Colon (tissue), 2 donors: ENCODE measurements at regions not wholly inside any gene's neighbourhood (a gene's known extent, or its start where the extent isn't known, plus 50 kb on each side); places are given as distances from the start of the nearest gene placed in this dataset.
"Not testable (repeated sequence)": the region's sequence is repeated elsewhere in the genome, so short reads cannot be mapped to it uniquely, and the experiment has no call there.

Experiments used
- FAIRE-seq: peaks from 2 replicates; lab custom pipeline; 2012; peaks lifted over from hg19 to GRCh38; lab: Jason Lieb, UNC
- donor health status: control.
- donor health status: control.

DNA sequence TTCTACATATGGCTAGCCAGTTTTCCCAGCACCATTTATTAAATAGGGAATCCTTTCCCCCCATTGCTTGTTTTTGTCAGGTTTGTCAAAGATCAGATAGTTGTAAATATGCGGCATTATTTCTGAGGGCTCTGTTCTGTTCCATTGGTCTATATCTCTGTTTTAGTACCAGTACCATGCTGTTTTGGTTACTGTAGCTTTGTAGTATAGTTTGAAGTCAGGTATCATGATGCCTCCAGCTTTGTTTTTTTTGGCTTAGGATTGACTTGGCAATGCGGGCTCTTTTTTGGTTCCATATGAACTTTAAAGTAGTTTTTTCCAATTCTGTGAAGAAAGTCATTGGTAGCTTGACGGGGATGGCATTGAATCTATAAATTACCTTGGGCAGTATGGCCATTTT, 60.0 kb upstream of the GPC3 start:
- FAIRE-seq, result not testable (repeated sequence)

DNA sequence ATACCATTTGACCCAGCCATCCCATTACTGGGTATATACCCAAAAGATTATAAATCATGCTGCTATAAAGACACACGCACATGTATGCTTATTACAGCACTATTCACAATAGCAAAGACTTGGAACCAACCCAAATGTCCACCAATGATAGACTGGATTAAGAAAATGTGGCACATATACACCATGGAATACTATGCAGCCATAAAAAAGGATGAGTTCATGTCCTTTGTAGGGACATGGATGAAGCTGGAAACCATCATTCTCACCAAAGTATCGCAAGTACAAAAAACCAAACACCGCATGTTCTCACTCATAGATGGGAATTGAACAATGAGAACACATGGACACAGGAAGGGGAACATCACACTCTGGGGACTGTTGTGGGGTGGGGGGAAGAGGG, 81.7 kb upstream of the GPC3 start:
- FAIRE-seq, result not testable (repeated sequence)

DNA sequence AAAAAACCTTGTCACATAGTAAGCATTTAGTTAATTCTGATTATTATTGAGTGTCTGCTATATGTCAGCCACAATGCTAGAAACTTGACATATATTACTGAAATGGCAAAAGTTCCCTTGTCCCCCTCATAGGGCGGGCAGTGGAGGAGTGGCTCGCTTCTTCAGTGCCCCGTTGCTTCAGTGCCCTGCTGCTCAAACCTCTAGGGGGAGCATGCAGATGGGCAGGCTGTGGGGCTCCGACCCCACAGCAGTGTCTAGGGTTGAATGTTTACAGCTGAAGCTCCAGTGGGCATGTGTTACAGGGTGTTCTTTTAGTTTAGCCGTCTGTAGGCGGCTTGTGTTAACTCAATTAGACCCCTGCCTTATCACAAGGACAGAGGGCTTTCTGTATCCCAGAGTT, 86.5 kb upstream of the GPC3 start:
- FAIRE-seq, result not testable (repeated sequence)

DNA sequence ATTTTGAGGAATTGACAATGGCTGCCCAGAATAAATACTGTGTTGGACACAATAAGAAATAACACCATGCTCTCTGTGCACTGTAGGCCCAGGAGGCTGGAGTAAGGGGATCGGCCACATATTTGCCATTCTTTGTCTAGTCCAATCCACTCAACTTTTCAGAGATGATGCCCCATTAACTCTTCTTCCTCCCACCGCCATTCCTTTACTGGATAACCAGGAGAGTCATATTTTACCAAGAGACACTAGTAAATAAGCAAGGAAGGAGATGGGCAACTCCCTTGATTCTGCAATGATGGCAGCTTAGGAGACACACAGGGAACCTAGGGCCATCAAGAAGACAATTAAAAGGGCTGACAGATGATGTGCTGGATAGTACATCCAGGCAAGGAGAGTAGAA, 87.9 kb upstream of the GPC3 start:
- no peak for FAIRE-seq

DNA sequence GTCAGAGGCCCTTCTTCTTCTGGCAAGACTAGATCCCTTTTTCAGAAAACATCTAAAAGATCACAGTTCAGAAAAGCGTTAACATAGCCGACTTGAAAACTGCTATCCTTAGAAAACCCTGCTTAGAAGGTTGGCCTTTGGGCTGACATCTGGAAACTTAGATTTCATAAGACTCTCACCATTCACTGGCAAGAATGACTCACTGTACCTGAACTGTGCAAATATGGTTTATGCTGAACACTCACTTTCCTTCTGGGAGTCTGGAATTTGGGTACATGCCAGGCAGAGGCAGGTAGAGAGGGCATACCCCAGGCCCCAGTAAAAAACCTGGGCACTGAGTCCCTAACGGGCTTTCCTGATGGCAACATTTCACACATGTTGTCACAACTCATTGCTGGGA, 88.8 kb upstream of the GPC3 start:
- FAIRE-seq, result no peak

DNA sequence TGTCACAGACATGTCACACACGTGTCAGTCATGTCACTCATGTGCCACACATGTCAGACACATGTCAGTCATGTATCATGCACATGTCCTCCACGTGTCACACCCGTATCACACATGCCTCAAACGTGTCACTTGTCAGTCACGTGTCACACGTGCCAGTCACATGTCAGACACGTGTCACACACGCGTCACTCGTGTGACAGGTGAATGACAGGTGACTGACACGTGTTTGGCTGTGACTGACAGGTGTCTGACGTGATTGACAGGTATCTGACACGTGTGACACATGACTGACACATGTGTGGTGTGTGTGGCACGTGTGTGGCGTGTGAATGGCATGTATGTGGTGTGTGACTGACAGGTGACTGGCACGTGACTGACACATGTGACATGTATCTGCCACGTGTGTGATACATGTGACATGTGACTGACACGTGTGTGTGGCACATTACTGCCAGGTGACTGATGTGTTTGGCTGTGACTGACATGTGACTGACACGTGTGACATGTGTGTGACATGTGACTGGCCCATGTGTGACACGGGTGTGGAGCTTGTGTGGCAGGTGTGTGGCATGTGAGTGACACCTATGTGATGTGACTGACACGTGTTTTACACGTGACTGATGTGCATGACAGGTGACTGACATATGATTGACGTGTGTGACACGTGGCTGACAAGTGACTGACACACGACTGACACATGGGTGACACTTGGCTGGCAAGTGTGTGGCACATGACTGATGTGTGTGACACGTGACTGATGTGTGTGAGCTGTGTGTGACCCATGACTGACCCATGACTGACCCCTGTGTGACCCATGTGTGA, 90.7 kb upstream of the GPC3 start:
- no peak for FAIRE-seq

DNA sequence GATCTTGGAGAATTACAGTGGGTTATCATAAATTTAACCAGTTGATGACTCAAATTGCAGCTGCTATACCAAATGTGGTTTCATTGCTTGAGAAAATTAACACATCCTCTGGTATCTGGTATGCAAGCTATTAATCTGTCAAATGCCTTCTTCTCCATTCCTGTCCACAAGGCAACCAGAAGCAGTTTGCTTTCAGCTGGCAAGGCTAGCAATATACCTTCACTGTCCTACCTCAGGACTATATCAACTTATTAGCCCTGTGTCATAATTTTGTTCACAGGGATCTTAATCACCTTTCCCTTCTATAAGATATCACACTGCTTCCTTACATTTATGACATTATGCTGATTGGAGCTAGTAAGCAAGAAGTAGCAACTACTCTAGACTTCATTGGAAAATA, 110.0 kb upstream of the GPC3 start:
- FAIRE-seq, result no peak

DNA sequence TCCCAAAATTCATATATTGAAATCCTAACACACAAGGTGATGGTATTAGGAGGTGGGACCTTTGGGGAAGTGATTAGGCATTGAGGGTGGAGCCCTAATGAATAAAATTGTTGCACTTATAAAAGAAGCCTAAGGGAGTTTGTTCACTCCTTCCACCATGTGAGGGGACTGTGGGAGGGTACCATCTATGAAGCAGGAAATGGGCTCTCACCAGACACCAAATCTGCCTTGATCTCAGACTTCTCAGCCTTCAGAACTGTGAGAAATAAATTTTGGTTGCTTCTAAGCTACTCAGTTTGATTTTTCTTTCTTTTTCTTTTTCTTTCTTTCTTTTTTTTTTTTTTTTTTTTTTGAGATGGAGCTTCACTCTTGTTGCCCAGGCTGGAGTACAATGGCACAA, 116.2 kb upstream of the GPC3 start:
- no peak for FAIRE-seq

DNA sequence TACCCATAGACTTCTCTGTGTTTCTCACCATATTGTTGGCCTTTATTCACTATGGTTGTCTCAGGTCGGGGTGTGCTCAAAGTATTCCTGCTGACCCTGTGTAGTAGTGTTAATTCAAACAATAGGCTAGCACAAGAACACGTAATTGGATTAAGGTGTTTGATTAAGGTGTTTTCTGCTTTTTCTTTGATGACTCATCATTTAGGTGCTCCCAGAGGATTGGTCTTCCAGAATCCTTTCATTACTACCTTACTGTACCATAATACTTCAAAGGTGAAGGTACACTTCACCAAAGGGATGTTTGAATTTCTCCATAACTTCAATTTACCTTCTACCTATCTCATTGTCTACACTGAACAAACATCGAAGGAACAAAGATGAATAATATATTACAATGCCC, 121.7 kb upstream of the CCDC160 start:
- no peak for FAIRE-seq

DNA sequence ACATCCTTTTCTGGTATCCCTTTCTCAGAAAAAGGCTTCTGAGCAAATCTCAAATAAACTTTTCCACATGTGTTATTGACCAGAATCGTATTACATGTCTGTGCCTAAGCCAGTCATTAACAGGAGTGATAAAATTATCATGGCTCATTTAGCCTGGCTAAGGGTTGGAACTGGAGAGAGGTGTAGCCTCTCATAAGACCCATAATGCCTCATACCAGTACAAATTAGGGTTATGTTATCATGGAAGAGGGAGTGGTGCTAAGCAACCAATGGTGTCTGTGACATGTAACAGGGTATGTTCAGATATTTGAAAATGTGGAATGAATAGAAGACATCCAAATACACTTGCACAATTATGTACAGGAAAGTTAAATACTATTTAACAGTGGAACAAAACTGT, 99.6 kb upstream of the CCDC160 start:
- FAIRE-seq, result no peak

DNA sequence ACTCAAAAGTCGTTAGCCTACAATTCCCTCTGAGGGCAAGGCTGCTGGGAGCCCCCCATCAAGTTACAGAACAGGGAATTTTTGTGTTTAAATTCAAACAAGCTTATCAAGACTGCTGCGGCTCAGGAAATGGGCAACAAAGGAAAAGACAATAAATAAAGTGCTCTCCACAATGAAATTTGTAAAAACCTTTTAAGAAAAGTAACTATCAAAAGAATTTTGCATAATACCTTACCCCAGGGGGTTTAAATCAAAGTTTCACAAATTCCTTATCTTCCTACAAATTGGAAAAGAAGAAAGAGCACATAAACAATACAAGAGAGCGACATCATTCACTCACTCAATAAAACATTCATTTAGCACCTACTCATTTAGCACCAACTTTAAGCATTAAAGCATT, 97.9 kb upstream of the CCDC160 start:
- peak; percentile 85 for FAIRE-seq

DNA sequence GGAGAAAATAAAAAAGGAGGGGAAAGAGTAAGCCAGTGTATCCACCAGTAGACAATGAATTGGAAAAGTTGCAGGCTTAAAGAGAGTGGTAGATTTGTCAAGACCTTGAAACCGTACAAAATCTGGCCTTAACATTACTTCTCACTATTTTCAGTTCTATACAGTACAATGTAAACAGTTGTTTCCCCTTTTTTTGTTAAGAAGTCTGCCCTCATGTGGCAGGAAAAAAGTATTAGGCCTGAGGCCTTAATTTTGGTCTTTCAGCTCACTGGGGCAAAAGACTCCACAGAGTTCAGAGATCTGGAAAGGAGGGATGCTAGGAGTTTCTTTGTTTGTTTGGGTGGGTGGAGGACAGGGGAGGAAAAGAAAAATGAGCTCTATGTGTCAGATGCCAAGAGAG, 92.8 kb upstream of the CCDC160 start:
- FAIRE-seq, result no peak

DNA sequence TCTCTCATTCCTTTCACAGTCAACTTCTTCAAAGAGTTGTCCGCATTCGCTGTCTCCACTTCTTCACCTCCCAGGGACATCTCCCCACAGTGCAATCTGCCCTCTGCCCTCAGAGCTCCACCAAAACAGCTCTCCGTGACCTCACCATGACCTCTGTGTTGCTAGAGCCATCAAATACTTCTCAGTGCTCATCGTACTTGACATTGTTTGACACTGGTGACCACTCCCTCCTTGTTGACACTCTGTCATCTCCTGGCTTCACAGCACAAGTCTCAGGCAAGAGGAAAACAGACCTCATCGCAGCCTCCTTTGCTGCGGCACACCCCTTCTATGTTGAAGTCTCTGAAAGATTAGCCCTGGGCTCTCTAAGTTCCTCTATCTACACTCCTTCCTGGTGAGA, 90.5 kb upstream of the CCDC160 start:
- no peak for FAIRE-seq

DNA sequence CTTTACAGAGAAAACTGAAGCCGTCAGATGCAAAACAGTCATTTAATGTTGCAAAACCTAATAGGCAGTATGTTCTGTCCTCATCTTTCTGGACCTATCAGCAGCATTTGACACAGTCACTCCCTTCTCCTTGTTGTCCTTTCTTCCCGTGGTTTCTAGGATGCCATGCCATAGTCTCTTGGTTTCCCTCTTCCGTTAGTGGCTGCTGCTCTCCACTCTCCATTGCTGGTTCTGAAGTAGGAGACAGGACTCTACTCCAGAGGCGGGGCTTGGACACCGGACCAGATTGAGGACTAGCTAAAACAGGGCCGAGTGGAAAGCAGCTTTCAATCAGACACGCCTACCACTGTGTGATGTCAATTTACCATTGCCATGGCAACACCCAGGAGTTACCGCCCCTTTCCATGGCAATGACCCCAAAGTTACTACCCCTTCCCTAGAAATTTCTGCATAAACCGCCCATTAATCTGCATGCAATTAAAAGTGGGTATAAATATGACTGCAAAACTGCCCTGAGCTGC, 88.8 kb upstream of the CCDC160 start:
- no peak for FAIRE-seq

DNA sequence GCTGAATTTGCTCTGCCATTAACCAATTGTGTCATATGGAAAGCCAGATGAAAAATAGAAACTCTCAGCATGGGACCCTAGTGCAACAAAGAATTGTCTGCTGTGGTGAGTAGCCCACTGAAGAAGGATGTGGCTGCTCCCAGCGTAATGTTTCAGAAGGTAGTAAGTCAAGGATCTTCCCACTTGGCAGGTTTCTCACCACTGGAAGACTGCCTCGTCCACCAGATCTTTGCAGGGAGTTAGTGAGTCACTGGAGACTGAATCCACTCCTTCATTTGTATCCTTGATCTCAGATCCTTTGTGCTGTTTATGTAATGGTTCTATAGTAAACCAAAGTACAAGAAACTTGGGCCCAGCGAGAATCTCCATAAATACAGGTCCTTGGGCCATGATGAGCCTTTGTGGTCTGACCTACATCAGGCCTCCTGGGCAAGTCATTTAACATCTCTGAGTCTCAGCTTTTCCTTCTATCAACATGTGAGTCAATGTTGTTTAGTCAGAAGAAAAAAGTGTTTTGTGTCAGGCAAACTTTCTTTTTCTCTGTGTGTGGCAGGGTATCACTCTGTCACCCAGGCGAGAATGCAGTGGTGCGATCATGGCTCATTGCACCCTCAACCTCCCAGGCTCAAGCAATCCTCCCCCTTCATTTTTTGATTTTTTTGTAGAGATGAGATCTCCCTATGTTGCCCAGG, 78.0 kb upstream of the CCDC160 start:
- no peak for FAIRE-seq

DNA sequence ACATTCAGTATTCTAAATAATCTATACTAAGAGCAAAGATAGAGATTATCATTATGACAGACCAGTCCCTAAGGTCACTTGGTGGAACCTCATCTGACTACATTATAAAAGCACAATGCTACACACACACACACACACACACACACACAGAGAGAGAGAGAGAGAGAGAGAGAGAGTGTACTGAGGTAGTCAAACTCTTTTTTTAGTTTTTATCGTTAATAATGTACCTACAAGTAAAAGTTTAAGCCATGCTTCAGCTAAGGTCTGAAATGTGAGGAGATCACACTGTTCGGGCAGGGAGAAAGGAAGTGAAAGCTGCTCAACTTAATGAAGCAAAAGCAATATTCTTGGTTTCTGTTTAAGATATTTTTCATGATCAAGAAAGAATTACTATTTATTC, 75.8 kb upstream of the CCDC160 start:
- FAIRE-seq, result no peak

DNA sequence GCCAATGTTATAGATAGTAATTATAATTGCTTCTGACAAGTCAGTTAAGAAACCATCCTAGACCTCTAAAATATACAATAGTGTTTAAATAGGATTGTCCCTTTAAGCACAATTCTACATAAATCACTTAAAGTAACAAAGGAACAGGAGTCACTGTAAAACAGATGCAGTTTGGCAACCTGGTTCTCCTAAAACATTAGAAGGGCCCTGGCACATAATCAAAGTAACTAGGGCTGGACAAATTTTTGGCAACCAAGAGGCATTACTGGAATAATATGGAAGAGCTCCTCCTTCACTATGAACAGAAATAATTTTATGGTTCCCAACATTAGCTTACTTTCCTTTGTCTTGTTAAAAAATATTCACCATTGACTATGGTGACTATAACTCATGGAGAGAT, 75.0 kb upstream of the CCDC160 start:
- no peak for FAIRE-seq

DNA sequence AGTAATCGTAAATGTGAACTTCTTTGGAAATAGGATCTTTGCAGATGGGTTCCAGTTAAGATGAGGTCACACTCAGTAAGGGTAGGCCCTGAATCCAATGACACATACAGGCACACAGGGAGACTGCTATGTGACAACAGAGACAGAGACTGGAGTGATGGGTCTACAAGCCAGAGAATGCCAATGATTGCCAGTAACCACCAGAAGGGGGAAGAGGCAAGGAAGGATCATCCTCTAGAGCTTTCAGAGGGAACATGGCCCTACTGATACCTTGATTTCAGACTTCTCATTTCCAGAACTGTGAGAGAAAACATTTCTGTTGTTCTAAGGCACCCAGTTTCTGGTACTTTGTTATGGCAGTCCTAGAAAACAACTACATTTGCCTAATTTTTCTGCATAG, 73.1 kb upstream of the CCDC160 start:
- no peak for FAIRE-seq

DNA sequence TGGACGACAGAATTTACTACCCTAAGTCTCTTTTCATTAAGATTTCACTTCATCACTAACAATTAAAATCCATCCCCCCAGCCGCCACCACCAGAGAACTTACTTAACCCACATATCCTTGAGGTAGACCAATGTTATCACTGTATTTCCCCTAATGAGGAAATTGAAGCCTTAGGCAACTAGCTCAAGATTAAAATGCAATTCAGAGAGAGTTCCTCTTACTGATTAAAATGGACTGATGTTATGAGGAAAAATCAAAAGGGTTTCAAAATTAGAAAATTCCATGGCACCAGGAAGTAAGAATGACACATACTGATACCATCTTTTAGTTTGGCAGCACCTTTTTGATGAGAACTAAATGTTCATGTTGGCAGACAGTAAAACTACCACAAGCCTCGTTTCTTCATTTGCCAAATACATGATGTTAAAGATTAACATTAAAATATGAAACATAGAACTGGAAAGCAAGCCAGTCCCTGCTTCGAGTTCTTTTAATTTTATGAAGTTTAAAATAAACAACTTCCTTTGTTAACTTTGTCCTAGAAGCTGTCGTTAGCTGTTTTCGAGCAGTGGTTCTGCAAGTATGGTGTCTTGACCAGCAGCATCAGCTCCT, 69.3 kb upstream of the CCDC160 start:
- FAIRE-seq, result no peak

DNA sequence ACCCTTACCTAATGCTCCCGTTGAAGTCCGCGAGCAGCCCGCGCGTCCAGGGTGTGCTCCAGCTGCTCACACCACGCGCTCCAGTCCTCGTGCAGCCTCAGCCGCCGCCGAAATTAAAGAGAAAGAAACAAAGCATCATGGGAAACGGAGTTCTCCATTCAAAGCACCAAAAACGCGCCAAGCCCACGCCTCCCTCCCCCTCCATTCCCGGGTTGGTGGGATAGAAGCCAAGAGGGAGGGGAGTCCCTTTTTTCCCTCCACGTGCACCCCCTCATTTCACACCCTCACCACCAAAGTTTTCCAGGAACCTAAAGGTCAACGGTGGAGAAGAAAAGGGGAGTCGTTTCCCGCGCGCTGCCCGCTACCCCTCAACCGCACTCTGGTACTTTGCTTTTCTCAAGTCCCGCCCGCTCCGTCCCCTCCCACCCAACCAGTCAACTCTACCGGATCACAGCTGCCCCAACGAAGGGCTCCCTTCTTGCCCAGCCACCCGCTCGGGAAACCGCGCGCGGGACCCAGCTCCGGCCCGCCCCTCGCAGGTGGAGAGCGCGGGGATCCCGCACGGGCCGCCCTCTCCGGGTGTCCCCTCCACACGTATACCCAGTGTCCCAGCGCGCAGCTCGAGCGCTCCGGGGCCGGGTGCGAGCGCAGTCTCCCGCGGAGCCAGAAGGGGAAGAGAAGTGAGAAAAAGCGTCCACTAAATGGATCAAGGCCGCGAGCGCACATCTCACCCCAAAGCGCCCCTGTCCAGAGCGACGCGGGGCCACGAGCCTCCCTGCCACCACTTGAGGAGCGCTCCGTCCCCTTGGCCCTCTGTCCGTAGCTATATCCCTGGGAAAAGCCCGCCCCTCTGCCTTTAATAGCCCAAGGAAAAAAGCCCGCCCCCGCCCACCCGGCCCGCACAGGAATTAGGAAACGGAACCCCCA, 65.1 kb upstream of the CCDC160 start:
- no peak for FAIRE-seq

DNA sequence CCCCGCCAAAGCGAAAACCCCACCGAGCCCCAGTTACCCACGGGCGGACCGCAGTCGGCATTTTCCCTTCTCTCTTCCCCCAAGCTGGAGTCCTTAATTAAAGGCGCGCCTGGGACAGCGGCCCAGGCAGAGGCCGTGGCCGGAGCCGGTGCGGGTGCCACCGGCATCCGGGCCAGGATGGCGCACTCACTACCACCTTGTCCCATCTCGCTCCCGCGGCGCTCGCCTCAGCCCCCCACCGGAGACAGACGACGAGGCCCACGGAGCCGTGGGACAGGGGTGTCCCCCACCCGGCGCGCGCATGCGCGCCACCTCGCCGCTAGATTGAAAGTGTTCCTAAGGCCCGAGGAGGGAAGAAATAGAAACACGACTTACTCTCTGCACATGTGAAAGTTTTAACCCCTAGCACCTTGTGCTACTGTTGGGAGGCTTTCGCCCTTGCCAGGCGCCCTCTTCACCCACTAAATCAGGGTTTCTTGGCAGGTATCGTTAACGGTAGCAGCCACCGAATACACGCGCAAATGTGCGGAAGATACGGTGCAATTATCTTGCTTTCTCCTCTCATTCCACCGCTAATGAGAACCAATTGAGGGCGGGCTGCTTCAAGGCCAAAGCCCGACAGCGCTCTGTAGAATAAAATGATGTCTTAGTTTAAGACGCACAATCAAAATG, 64.3 kb upstream of the CCDC160 start:
- no peak for FAIRE-seq
